Upper lobe of right lung (tissue), 1 donor: ENCODE measurements at regions not wholly inside any gene's neighbourhood (a gene's known extent, or its start where the extent isn't known, plus 50 kb on each side); places are given as distances from the start of the nearest gene placed in this dataset.

Experiments
- ATAC-seq: fragments of 200-7000 bp; cut with Tn5 transposase; one replicate; pipeline ENCODE4 v1.9.1; 2020; ENCODE audit warnings: mild to moderate bottlenecking, moderate library complexity
- DNase-seq: peaks from one replicate; pipeline ENCODE4 v3.0.0-alpha.2; 2020
- H3K27ac ChIP-seq: fragments of 200-600 bp; one replicate; pipeline ENCODE4 v1.8.0; 2022
- H3K27me3 ChIP-seq: fragments of 200-600 bp; one replicate; pipeline ENCODE4 v1.8.0; 2022; ENCODE audit warnings: mild to moderate bottlenecking
- H3K36me3 ChIP-seq: fragments of 200-600 bp; one replicate; pipeline ENCODE4 v1.8.0; 2022
- H3K4me1 ChIP-seq: fragments of 200-600 bp; one replicate; pipeline ENCODE4 v1.8.0; 2022
- H3K4me3 ChIP-seq: fragments of 200-600 bp; one replicate; pipeline ENCODE4 v1.8.0; 2022; ENCODE audit warnings: mild to moderate bottlenecking
- H3K9me3 ChIP-seq: fragments of 200-600 bp; one replicate; pipeline ENCODE4 v1.8.0; 2022
- intact Hi-C: fragments of 100-400 bp; cut with DNase I; formaldehyde crosslinking; loops from one replicate; pipeline ENCODE4 v1.11.0; 2022
- TF ChIP-seq, protein P1 (sequence below): fragments of 200-600 bp; IDR thresholded peaks from one replicate; pipeline ENCODE4 v1.8.0; 2022; ENCODE audit warnings: antibody characterized with exemption
- donor health status: DM: no; HTN: yes; CAD: no; lungs with severe emphysema.

DNA sequence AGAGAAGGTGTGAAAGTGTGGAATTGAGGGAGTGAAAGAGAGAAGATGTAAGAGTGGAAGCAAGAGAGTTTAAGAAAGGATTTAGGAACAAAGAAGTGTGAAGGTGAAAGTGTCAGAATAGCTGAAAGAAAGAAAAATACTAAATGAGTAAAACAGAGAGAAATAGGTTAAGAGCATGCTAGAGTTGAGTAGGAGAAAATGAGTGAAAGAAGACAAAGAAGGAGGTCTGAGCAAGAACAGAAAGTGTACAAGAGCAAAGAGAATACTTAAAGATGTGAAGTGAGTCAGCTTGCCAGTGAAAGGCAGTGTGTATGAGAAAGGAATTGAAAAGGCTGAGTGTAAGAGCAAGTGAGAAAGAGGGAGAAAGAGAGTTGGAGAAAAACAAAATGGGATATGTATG, 348.8 kb upstream of the BCHE start:
- intact Hi-C loops = no loop called here
- no peaks in the 10 kb centered on the region for H3K4me1 ChIP-seq
- H3K27ac ChIP-seq = no peak overlapping the region
- no peaks in the 10 kb centered on the region for H3K27me3 ChIP-seq
- ATAC-seq (no peak), DNase-seq (no peak)
- TF ChIP-seq, protein P1, sequence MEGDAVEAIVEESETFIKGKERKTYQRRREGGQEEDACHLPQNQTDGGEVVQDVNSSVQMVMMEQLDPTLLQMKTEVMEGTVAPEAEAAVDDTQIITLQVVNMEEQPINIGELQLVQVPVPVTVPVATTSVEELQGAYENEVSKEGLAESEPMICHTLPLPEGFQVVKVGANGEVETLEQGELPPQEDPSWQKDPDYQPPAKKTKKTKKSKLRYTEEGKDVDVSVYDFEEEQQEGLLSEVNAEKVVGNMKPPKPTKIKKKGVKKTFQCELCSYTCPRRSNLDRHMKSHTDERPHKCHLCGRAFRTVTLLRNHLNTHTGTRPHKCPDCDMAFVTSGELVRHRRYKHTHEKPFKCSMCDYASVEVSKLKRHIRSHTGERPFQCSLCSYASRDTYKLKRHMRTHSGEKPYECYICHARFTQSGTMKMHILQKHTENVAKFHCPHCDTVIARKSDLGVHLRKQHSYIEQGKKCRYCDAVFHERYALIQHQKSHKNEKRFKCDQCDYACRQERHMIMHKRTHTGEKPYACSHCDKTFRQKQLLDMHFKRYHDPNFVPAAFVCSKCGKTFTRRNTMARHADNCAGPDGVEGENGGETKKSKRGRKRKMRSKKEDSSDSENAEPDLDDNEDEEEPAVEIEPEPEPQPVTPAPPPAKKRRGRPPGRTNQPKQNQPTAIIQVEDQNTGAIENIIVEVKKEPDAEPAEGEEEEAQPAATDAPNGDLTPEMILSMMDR = no peak
- H3K4me3 ChIP-seq = no peak overlapping the region
- H3K36me3 ChIP-seq = no peaks in the 10 kb centered on the region
- H3K9me3 ChIP-seq = no peaks in the 10 kb centered on the region

DNA sequence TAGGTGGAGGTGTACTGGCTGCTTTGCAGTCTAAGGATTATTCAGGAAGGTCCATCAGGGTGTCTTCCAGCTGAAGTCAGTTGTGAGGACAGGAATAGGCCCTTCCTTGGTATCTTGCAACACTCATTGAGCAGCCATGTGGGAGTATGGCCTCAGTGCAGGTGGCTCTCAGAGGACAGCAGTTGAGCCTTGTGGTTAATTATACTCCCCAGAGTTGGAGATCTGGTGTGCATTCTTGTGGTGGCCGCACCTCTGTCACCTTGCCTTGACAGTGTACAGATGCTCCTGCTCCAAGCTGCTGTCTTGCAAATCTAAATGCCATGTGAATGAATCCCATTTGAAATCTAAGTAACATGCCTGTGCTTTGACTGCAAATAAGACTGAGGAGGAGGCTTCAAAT, 339.9 kb upstream of the BCHE start:
- Histone ChIP-seq H3K9me3 (no peaks in the 10 kb centered on the region), H3K4me1 (no peaks in the 10 kb centered on the region), H3K4me3 (no peak overlapping the region), H3K27me3 (no peaks in the 10 kb centered on the region), H3K36me3 (no peaks in the 10 kb centered on the region), H3K27ac (no peak overlapping the region)
- intact Hi-C loops = no loop called here
- TF ChIP-seq, protein P1 = no peak
- no peak for DNase-seq
- no peak for ATAC-seq

DNA sequence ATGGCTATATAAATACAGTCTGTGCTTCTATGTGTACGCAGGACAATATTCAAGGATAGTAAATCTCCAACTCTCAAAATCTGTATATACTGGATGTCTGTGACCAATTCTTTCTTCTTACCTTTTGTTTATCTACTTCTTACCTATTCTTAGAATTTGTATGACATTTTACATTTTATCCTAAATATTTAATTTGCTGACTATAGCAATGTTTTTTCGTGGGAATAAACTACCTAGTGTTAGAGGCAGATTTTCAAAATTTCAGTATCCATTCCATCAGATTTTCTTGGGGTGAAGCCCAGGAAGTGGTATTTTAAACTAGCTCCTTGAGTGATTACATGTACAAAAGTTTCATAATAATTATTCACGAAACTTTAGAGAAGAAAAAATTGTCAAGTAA, 334.5 kb upstream of the BCHE start:
- Histone ChIP-seq H3K27me3 (no peaks in the 10 kb centered on the region), H3K36me3 (no peaks in the 10 kb centered on the region), H3K27ac (no peak overlapping the region), H3K4me3 (no peak overlapping the region), H3K9me3 (no peaks in the 10 kb centered on the region), H3K4me1 (no peaks in the 10 kb centered on the region)
- DNase-seq = no peak
- ATAC-seq = no peak
- TF ChIP-seq, protein P1 = no peak
- intact Hi-C loops = no loop called here

DNA sequence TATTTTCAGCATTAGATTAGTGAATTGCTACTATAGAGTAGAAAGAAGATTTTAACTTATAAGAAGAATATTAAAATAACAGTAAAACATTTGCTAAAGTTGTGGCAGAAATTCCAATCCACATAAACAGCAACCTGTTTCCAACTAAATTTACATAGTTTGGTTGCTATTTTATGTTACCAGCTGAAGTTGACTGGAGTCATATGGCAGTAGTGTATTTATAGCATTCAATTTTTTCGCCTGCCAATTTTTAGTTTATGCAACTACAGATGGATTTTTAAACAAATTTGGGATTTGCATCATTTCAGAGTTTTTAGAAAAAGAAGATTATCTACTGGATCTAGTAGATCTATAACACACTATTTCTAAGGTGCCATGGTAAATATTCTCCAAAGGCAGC, 332.5 kb upstream of the BCHE start:
- Histone ChIP-seq H3K27ac (no peak overlapping the region), H3K4me3 (no peak overlapping the region), H3K4me1 (no peaks in the 10 kb centered on the region), H3K9me3 (no peaks in the 10 kb centered on the region), H3K27me3 (no peaks in the 10 kb centered on the region), H3K36me3 (no peaks in the 10 kb centered on the region)
- TF ChIP-seq, protein P1 = no peak
- intact Hi-C loops = no loop called here
- ATAC-seq = no peak
- DNase-seq = no peak

DNA sequence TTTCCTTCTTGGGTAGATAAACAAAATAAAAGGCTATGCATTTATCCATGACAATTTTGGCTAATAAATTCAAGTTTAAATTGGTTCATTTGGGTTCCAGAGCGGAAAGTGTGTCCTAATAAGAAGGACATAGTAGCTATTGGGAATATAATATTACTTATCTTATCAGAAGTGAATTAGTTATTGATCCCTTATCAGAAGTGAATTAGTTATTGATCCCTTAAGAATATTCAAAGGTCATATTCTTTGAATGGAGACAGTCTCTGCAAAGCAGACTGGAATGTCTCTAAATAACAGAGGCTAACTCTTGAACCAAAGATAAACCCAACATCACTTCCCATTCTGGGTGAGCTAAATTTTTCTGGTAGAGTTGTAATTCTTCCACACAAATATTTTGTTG, 290.7 kb upstream of the BCHE start:
- no peak overlapping the region for H3K27ac ChIP-seq
- H3K27me3 ChIP-seq = no peaks in the 10 kb centered on the region
- no peaks in the 10 kb centered on the region for H3K4me1 ChIP-seq
- no peak overlapping the region for H3K4me3 ChIP-seq
- TF ChIP-seq, protein P1 = no peak
- intact Hi-C loops = no loop called here
- H3K36me3 ChIP-seq = no peaks in the 10 kb centered on the region
- ATAC-seq (no peak), DNase-seq (no peak)
- no peaks in the 10 kb centered on the region for H3K9me3 ChIP-seq

DNA sequence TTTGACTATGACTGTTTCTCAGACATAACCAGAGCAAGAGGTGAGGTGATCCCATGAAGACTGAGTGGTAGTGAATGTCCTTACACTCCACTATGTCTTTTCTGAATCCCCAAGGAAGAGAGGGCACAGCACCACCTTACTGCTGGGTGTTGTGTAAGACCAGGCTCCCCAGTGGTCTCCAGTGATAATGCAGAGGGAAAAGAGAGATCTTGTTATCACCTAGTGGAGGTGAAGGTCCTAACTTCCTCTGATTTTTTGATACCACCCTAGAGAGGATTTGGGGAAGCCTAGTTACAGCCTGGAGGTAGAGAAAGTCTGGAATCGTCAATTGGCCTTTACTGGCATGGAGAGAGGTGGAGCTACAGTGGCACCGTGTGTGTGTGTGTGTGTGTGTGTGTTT, 288.0 kb upstream of the BCHE start:
- DNase-seq = no peak
- Histone ChIP-seq H3K36me3 (no peaks in the 10 kb centered on the region), H3K4me3 (no peak overlapping the region), H3K27ac (no peak overlapping the region), H3K4me1 (no peaks in the 10 kb centered on the region), H3K27me3 (no peaks in the 10 kb centered on the region), H3K9me3 (no peaks in the 10 kb centered on the region)
- TF ChIP-seq, protein P1 = no peak
- no peak for ATAC-seq
- intact Hi-C loops = no loop called here
